OCI-LY7 (cell line): ENCODE measurements at regions not wholly inside any gene's neighbourhood (a gene's known extent, or its start where the extent isn't known, plus 50 kb on each side); places are given as distances from the start of the nearest gene placed in this dataset.

Source experiments
- CTCF ChIP-seq: fragments of 200-600 bp; sonication (generic); conservative IDR thresholded peaks from 2 replicates; pipeline ENCODE4 v1.5.1; 2014; ENCODE audit warnings: mild to moderate bottlenecking, antibody characterized with exemption, low read length, moderate library complexity, mixed read lengths
- EZH2phosphoT487 ChIP-seq: fragments of 200-600 bp; sonication (generic); IDR thresholded peaks from 2 replicates; pipeline ENCODE4 v1.6.1; 2018; ENCODE audit warnings: low read depth, borderline replicate concordance, mild to moderate bottlenecking, mixed run types, antibody characterized with exemption, low read length, moderate library complexity, mixed read lengths

- no peak for TF ChIP-seq CTCF
- no peak for TF ChIP-seq EZH2phosphoT487
Observed at GRCh38 chr7:125480762-125481161, 551.1 kb upstream of the POT1 start.
